CD4-positive, alpha-beta T cell (primary cell): ENCODE measurements at regions not wholly inside any gene's neighbourhood (a gene's known extent, or its start where the extent isn't known, plus 50 kb on each side); places are given as distances from the start of the nearest gene placed in this dataset.

ENCODE experiments used
- ATAC-seq: fragments of 200-7000 bp; cut with Tn5 transposase; one replicate; pipeline ENCODE4 v1.10.0; 2022; ENCODE audit warnings: mild to moderate bottlenecking; ENCODE audit not compliant: poor library complexity
- CTCF ChIA-PET: fragments of 350-600 bp; sonication (Branson Sonifier 250); formaldehyde crosslinking; loops from one replicate; lab custom pipeline; 2021; ENCODE audit warnings: antibody characterized with exemption, inconsistent platforms; lab: Charles Lee
- POLR2A ChIA-PET: fragments of 350-600 bp; sonication (Branson Sonifier 250); formaldehyde crosslinking; loops from one replicate; lab custom pipeline; 2021; ENCODE audit warnings: antibody characterized with exemption, inconsistent platforms; lab: Charles Lee
- DNase-seq, 14 experiments: peaks; one replicate each; pipeline ENCODE4 v3.0.0-alpha.2; 2013 to 2020; ENCODE audit warnings: mixed read lengths in 2 of 14
- H3K27ac ChIP-seq, 2 donors: one replicate each; pipeline versions ENCODE4 v1.5.1 to v1.7.0; 2013; ENCODE audit warnings: low read length in 2 of 2, low read depth in 1 of 2, mild to moderate bottlenecking in 1 of 2
- H3K27me3 ChIP-seq, 2 experiments: 1 replicate in 1 of 2; 2 replicates in 1 of 2; pipeline versions ENCODE4 v1.6.1 to v1.7.0; 2013; ENCODE audit warnings: low read length in 2 of 2, control low read depth in 1 of 2, mild to moderate bottlenecking in 1 of 2, moderate library complexity in 1 of 2; ENCODE audit not compliant: insufficient read depth in 2 of 2, control insufficient read depth in 1 of 2
- H3K36me3 ChIP-seq: one replicate; pipeline ENCODE4 v1.6.1; 2013; ENCODE audit warnings: low read length, control low read depth; ENCODE audit not compliant: insufficient read depth
- H3K4me1 ChIP-seq: one replicate; pipeline ENCODE4 v1.6.1; 2013; ENCODE audit warnings: low read length, control low read depth; ENCODE audit not compliant: insufficient read depth
- H3K4me3 ChIP-seq: one replicate; pipeline ENCODE4 v1.5.1; 2013; ENCODE audit warnings: mild to moderate bottlenecking, low read length, moderate library complexity
- H3K9me3 ChIP-seq, 2 experiments: 1 replicate in 1 of 2; 2 replicates in 1 of 2; pipeline versions ENCODE4 v1.6.1 to v1.7.0; 2013; ENCODE audit warnings: low read length in 2 of 2, mild to moderate bottlenecking in 2 of 2, control low read depth in 1 of 2, moderate library complexity in 1 of 2; ENCODE audit not compliant: control insufficient read depth in 1 of 2, insufficient read depth in 1 of 2
- H3K27ac Mint-ChIP-seq: one replicate; pipeline ENCODE4 v1.8.0; 2020; ENCODE audit warnings: mixed read lengths
- H3K27me3 Mint-ChIP-seq: one replicate; pipeline ENCODE4 v1.8.0; 2021; ENCODE audit warnings: mixed read lengths
- H3K36me3 Mint-ChIP-seq: one replicate; pipeline ENCODE4 v1.8.0; 2021; ENCODE audit warnings: low read depth, mixed read lengths
- H3K4me1 Mint-ChIP-seq: one replicate; pipeline ENCODE4 v1.8.0; 2021; ENCODE audit warnings: low read depth, mixed read lengths
- H3K4me3 Mint-ChIP-seq: one replicate; pipeline ENCODE4 v1.8.0; 2020; ENCODE audit warnings: mild to moderate bottlenecking, mixed read lengths
- H3K9me3 Mint-ChIP-seq: one replicate; pipeline ENCODE4 v1.8.0; 2020; ENCODE audit warnings: mixed read lengths
- CTCF ChIP-seq: fragments of 200-600 bp; IDR thresholded peaks from one replicate; pipeline ENCODE4 v1.8.0; 2022; ENCODE audit warnings: antibody characterized with exemption, mild to moderate bottlenecking
- intact Hi-C, 2 experiments: fragments of 100-400 bp; cut with DNase I in 1 of 2; cut with micrococcal nuclease in 1 of 2; formaldehyde crosslinking; loops; one replicate each; pipeline versions ENCODE4 v1.15.1 to v1.9.0; 2023 to 2025; cut with DNase I, micrococcal nuclease

DNA sequence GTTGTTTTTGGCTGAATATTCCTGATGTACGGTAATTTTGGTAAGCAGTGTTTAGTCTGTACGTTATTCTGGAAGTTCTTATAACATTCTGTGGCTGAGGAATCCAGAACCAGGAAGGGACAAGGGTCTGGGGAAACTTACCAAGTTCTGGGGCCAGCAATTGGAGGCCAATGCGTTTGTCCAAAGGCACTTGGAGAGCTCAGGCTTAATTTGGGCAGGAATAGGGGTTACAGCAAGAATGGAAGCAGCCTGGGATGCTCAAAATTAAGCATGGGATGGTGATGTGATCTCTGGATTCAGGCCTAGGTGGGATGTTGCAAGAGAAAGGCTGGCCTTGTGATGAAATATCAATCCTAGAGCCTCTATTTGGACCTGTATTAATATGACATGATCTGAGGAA, 235.2 kb upstream of the NOX3 start:
- no peaks in the 10 kb centered on the region for H3K36me3 Mint-ChIP-seq

DNA sequence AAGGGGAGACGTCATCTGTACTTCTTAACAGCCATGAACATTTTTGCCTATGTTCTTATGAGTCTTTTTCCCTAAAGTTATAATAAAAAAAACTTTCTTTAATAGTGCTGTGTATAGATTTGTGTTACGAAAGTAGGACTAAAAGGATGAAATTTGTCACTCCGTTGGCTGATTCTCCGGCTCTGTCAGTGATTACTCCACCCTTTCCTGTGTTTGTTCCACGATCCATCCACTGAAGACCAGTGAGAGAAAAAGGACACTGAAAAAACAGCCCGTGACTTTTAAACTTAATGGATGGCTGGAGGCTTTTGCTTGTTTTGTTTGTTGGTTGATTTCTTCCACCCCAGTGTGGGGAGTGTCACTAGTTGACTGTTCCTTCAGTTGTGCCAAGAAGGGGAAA, 232.0 kb upstream of the NOX3 start:
- ATAC-seq = no peak
- H3K27ac Mint-ChIP-seq = no peak overlapping the region
- peaks cover 4% of the 10 kb centered on the region for H3K4me1 Mint-ChIP-seq
- no peak overlapping the region for H3K27ac ChIP-seq
- no peak overlapping the region for H3K4me3 Mint-ChIP-seq
- no peaks in the 10 kb centered on the region for H3K36me3 Mint-ChIP-seq
- ChIA-PET CTCF (no interaction called here), POLR2A (interaction anchor here (0.6 kb wide), 1 partner anchor 28 kb away, joined by 3 read pairs; no protein-coding TSS in a partner anchor)
- H3K4me3 ChIP-seq = no peak overlapping the region
- H3K9me3 ChIP-seq = no peaks in the 10 kb centered on the region
- H3K4me1 ChIP-seq = no peaks in the 10 kb centered on the region
- H3K27me3 ChIP-seq = no peaks in the 10 kb centered on the region
- TF ChIP-seq CTCF = no peak
- H3K27me3 Mint-ChIP-seq = peaks cover 12% of the 10 kb centered on the region
- no peaks in the 10 kb centered on the region for H3K36me3 ChIP-seq
- no peak for DNase-seq
- intact Hi-C loops = no loop called here
- H3K9me3 Mint-ChIP-seq = no peaks in the 10 kb centered on the region

More for the DNA sequence above, 235.2 kb upstream of the NOX3 start:
- ATAC-seq = no peak
- H3K9me3 Mint-ChIP-seq = no peaks in the 10 kb centered on the region
- no peak for TF ChIP-seq CTCF
- H3K27me3 ChIP-seq = no peaks in the 10 kb centered on the region
- DNase-seq = no peak
- H3K4me3 Mint-ChIP-seq = no peak overlapping the region
- intact Hi-C loops = no loop called here
- no peaks in the 10 kb centered on the region for H3K9me3 ChIP-seq
- H3K4me1 Mint-ChIP-seq = no peaks in the 10 kb centered on the region
- H3K4me3 ChIP-seq = no peak overlapping the region
- H3K36me3 ChIP-seq = no peaks in the 10 kb centered on the region
- peaks cover 12% of the 10 kb centered on the region for H3K27me3 Mint-ChIP-seq
- H3K4me1 ChIP-seq = no peaks in the 10 kb centered on the region
- POLR2A ChIA-PET = no interaction called here
- no peak overlapping the region for H3K27ac ChIP-seq
- CTCF ChIA-PET = no interaction called here
- H3K27ac Mint-ChIP-seq = no peak overlapping the region

DNA sequence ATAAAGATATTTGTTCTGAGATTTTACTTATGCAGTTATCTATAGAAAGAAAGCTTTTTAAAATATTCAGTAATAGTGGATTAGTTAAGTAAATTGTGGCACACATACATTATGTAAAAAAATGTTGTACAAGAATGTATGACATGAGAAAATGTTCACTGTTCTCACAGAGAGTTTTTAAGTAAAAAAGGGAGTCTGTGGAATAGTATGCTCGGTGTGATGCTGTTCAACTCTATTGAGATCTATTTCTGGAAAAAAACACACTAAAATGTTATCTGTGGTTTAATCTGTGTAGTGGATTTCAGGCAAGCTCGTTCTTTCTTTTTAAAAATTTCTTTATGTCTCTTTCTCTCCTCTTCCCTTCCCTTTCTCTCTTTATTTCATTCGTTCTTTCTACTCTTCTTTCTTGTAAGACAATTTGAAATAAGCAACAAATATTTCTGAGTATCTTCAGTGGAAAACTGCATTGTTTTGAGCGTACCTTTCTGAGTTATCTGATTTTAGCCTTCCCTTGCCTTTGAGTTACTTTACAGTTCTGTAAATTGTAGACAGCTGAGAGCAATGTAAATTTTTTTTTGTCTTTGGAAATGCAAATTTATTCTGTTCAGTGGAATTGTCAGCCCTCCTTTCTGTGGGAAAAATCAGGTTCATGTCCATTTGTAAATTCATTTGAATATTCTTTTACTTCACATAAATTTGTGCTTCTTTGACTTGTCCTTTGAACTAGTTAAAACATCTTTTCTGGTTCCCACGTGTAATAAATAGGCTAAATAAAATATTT, 229.0 kb upstream of the NOX3 start:
- TF ChIP-seq CTCF = no peak
- ChIA-PET CTCF (interaction anchor here (0.6 kb wide), 1 partner anchor 9 kb away, joined by 3 read pairs; no protein-coding TSS in a partner anchor), POLR2A (no interaction called here)
- H3K9me3 Mint-ChIP-seq = no peaks in the 10 kb centered on the region
- ATAC-seq (no peak), DNase-seq (no peak)
- Histone ChIP-seq H3K27ac (no peak overlapping the region), H3K9me3 (no peaks in the 10 kb centered on the region), H3K36me3 (no peaks in the 10 kb centered on the region), H3K4me1 (no peaks in the 10 kb centered on the region), H3K4me3 (no peak overlapping the region), H3K27me3 (no peaks in the 10 kb centered on the region)
- H3K4me1 Mint-ChIP-seq = peaks cover 4% of the 10 kb centered on the region
- H3K27ac Mint-ChIP-seq = no peak overlapping the region
- intact Hi-C loops = no loop called here
- peaks cover 12% of the 10 kb centered on the region for H3K27me3 Mint-ChIP-seq
- no peak overlapping the region for H3K4me3 Mint-ChIP-seq
- H3K36me3 Mint-ChIP-seq = no peaks in the 10 kb centered on the region
